Middle frontal gyrus (tissue), 1 donor: ENCODE measurements at regions not wholly inside any gene's neighbourhood (a gene's known extent, or its start where the extent isn't known, plus 50 kb on each side); places are given as distances from the start of the nearest gene placed in this dataset.
A peak's percentile ranks its signal among the peaks of the same experiment; 100 is the strongest.

Source experiments
- DNase-seq: peaks from one replicate; pipeline ENCODE4 v3.0.0-alpha.2; 2015; ENCODE audit warnings: low spot score; ENCODE audit errors: extremely low spot score

DNA sequence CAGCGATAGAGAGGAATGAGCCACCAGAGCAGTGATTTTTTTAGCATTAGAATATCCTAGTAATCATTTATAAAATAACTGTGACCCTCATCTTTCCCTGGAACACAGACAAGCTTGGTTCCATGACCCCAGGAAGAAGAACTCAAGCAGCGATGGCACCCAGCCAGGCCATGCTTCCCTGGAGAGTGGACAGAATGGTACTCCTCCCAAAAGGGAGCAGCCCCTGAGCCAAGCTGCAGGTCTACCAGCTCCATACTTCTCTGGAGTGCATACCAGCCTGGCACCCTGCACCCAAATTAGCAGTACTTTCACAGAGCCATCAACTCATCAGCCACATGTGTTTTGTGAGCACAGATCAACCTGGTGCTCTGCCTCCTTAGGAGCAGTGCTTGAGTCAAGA, 310.9 kb upstream of the PCDH10 start:
- no peak for DNase-seq

DNA sequence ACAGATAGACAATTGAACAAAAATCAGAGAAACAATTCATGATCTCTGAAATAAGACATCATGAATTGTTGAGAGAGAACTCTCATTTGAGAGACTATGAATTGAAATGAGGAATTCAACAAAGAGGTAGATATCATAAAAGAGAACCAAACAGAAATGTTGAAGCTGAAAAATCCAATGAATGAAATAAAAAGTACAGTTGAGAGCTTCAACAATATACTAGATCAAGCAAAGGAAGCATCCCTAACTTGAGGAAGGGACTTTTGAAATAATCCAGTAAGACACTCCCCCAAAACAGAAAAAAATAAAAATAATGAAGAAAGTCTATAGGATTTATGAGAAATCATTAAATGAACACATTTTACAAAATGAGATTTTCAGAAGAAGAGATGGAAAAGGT, 310.0 kb upstream of the PCDH10 start:
- no peak for DNase-seq

DNA sequence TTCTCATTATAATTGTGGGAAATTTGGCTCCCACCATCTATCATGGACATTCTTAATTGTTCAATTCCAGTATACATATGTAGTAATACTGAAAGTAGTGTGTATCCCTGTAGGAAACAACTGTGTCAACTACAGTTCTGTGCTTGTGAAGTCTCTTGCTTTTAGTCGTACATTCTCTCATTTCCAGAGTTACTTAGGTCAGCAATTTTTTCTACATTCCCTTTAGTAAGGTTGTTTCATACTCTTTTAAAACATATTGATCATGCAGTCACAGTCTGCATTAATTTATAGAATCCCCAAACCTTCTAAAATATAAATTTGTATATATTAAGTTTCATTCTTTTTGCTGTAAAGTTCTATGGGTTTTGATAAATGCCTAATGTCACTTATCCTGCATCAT, 289.2 kb upstream of the PCDH10 start:
- no peak for DNase-seq

GRCh38 chr4:132860976-132861375, 288.1 kb upstream of the PCDH10 start:
- DNase-seq, result no peak

DNA sequence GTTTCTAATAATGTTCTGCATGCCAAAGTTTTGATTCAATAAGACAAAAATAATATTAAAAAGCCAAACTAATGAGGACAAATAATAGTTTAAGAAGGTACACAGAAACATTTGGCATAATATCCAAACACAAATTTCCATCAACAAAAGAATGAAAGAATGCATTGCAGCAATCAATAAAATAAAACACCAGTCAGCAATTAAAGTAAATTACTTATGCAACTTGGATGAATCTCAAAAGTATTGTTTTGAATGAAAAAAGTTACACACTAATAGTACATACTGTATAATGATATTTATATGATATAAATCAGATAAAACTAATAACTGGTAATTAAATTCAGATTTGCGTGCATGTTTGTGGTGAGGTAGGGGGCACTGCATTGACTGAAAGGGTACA, 285.5 kb upstream of the PCDH10 start:
- no peak for DNase-seq

GRCh38 chr4:132865458-132865857, 283.6 kb upstream of the PCDH10 start:
- no peak for DNase-seq

DNA sequence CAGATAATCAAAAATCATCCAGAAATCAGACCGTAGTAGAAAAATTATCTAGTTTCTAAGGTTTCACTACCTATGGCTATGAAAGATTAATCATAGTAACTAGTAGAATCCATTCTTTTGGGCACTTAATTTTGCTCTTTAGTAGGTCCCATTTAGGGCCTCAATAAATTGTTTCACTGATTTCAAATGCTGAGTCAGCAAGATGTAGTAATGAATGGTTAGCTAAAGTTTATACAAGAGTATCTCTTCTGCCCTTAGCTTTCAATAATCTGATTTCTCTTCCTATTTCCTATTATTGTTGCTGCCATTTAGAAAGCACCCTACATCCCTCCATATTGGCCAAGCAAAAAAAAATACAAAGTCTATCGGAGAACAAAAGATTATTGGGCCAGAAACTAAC, 283.2 kb upstream of the PCDH10 start:
- DNase-seq, result no peak

GRCh38 chr4:132866616-132867015, 282.5 kb upstream of the PCDH10 start:
- DNase-seq, result no peak

DNA sequence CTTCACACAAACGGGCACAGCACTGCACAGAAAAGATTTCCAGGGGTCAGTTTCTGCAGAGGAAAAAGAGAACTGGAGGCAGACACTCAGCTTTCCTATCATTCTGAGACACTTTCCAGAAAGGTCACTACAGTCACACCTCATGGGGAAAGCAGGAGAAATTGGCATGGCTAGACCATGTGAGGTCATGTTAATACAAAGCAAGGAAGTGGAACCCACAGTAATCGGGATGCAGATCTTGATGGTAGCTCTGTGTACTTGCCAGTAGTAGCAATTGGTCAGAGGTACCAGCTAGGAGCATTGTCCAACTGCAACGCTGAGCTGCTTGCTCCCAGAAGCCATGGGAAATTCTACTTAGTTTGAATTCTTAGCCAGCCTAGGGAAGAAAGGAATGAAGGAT, 255.3 kb upstream of the PCDH10 start:
- DNase-seq, result no peak

DNA sequence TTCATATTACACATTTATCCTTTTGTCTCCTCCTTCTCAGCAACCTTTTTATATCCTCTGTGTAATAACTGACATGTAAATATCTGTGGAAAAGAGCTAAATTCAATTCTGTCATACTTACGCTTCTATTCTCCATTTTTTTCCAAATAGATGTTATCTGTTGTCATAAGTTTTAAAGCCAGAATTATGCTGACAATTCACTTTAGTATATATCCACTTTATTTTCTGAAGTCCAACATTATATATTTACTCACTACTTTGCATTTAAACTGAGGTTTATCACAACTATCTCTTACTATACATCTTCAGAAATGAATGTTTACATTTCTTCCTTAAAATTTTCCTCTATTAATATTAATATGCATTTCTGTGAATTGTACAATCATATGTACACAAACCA, 247.9 kb upstream of the PCDH10 start:
- no peak for DNase-seq

- no peak for DNase-seq
Observed at GRCh38 chr4:132910229-132910748, 238.8 kb upstream of the PCDH10 start.

DNA sequence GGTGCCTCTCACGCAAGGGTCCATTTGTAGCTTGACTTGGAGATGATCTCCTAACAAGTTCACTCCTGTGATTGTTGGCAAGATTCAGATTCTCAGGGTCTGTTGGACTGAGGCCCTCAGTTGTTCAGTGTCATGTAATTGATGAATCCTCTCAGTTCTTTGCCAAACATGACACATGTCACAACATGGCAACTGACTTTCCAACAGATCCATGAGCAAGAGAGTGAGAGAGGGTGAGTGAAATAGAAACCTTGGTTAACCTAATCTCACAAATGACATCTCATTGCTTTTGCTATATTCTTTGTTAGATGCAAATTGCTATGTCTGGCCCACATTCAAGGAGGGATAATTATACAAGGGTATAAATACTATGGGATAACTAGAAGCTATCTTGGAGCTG, 231.0 kb upstream of the PCDH10 start:
- DNase-seq, result no peak

GRCh38 chr4:132923516-132923915, 225.6 kb upstream of the PCDH10 start:
- no peak for DNase-seq

DNA sequence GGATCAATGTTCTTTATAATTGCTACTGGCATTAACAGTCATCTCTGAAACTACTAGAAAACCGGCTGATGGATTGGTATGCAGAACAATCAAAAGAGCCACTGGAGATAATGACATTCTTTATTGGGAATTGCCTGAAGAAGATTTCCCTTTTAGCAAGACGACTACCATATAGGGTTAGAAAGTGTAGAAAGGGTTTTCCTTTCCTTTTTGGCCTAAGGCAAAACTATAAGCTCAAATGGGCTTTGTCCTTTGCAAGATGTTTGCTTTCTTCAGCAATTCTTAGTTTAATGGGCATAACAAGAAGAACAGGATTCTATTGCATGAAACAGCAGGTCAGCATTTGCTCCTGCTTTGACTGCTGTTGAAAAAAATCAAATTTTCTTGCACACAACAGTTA, 214.2 kb upstream of the PCDH10 start:
- no peak for DNase-seq

GRCh38 chr4:132955146-132955545, 193.9 kb upstream of the PCDH10 start:
- DNase-seq, result peak; percentile 46

GRCh38 chr4:132956962-132957361, 192.1 kb upstream of the PCDH10 start:
- peak; percentile 34 for DNase-seq

- no peak for DNase-seq
Observed at GRCh38 chr4:132958457-132959263, 190.4 kb upstream of the PCDH10 start.

- no peak for DNase-seq
Observed at GRCh38 chr4:132981611-132982010, 167.5 kb upstream of the PCDH10 start.

DNA sequence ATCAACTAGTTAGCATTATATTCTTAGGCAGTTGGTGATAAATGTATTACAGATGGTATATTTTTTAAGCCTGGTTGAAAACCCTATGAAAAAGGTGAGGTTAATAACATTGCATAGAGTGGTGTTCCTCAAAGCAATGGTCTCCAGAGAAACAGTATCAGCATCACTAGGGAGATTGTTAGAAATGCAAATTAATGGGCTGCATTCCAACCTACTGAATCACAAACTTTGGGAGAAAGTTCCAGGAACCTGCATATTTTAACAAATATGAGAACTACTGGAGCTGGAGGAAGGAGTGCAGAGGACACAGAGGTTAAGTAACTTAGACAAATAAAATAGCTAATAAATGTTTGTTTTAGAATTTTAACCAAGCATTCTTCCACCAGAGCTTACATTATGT, 166.9 kb upstream of the PCDH10 start:
- no peak for DNase-seq

- no peak for DNase-seq
Observed at GRCh38 chr4:132991111-132991510, 158.0 kb upstream of the PCDH10 start.

DNA sequence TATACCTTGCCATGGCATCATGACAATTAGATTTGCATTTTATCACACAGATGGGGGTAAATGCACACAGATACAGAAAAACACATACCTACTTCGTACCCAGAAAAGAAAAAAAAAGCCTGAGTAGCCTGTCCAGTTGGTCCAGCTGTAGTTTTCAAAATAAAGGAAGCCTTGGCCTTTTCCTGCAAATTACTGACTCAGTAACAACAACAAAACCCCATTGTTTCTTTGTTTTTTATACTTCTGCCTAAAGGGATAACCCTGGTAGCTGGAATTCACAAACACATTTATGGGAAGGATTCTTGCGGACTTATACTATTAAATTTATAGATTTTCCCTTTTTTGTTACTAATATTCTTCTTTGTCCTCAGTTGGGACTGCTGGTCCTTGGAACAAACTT, 156.4 kb upstream of the PCDH10 start:
- no peak for DNase-seq

DNA sequence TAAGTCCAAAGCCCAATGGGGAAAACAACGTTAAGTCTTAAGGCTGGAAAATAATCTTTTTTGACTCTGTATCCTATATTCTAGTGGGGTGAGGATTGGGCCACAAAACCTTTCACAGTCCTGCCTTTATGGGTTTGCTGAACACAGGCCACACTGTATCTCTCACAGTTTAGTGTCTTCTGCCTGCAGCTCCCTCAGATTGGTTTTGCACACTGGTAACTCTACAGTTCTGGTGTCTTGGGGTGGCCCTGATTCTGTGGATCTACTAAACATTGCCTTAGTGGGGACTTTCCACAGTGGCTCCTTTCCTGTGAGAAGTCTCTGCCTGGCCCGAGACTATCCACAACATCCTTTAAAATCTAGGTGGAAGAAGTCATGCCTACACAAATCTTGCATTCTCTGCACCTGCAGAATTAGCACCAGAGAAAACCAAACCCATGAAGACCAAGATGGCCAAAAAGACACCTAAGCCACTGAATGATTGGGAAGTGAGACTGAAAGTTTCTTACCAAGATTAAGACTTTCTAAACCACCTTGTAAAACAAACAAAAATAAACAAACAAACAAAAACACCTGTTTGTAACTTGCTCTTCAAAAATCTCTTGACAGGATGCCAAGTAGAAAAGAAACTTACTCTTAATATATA, 150.4 kb upstream of the PCDH10 start:
- DNase-seq, result no peak

DNA sequence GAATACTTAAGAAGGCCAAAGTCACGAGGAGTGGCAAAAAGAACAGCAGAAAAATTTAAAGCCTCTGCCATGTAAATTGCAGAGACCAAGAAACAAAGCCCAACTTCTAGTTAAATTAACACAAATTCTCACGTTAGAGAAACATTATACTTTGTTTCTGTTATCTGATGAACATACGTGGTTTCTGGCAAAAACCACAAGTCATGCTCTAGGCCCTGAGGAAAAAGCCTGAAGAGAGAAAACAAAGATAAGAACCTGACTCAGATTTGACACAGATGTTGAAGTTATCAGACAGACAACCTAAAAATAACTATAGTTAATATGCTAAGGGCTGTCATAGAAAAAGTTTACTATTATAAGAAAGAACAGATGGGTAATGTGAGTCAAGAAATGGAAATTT, 149.1 kb upstream of the PCDH10 start:
- DNase-seq, result no peak
